GM10266 (cell line): ENCODE measurements at regions not wholly inside any gene's neighbourhood (a gene's known extent, or its start where the extent isn't known, plus 50 kb on each side); places are given as distances from the start of the nearest gene placed in this dataset.

Experiments used
- DNase-seq: peaks from one replicate; pipeline ENCODE4 v3.0.0; 2012; ENCODE audit errors: extremely low spot score
- TF ChIP-seq, protein P1 (sequence below): IDR thresholded peaks from 2 replicates; pipeline ENCODE4 v1.5.1; 2012; ENCODE audit warnings: mild to moderate bottlenecking, low read depth; ENCODE audit not compliant: control insufficient read depth, insufficient read depth; ENCODE audit errors: missing control alignments

GRCh38 chr2:133654949-133655348, 86.7 kb upstream of the NCKAP5 start:
- no peak for DNase-seq
- TF ChIP-seq, protein P1, sequence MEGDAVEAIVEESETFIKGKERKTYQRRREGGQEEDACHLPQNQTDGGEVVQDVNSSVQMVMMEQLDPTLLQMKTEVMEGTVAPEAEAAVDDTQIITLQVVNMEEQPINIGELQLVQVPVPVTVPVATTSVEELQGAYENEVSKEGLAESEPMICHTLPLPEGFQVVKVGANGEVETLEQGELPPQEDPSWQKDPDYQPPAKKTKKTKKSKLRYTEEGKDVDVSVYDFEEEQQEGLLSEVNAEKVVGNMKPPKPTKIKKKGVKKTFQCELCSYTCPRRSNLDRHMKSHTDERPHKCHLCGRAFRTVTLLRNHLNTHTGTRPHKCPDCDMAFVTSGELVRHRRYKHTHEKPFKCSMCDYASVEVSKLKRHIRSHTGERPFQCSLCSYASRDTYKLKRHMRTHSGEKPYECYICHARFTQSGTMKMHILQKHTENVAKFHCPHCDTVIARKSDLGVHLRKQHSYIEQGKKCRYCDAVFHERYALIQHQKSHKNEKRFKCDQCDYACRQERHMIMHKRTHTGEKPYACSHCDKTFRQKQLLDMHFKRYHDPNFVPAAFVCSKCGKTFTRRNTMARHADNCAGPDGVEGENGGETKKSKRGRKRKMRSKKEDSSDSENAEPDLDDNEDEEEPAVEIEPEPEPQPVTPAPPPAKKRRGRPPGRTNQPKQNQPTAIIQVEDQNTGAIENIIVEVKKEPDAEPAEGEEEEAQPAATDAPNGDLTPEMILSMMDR = no peak

DNA sequence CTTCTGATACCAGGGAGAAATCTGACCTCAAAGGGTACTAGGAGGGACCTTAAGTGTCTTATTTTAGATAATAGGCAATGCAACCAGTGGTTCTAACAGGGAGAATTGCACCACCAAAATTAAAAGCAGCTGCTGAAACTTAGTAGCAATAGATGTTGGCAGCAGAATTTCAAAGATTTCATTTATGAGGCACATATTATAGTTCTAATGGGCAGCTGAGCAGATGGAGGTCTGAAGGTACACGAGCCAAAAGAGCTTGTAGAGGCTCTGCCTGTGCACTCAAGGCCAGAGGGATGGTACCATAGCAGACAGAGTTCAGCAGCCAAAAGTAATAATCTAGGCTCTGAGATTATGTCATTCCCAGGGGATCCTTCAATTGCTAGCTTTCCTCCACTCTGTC, 87.3 kb upstream of the NCKAP5 start:
- TF ChIP-seq, protein P1 = no peak
- no peak for DNase-seq

DNA sequence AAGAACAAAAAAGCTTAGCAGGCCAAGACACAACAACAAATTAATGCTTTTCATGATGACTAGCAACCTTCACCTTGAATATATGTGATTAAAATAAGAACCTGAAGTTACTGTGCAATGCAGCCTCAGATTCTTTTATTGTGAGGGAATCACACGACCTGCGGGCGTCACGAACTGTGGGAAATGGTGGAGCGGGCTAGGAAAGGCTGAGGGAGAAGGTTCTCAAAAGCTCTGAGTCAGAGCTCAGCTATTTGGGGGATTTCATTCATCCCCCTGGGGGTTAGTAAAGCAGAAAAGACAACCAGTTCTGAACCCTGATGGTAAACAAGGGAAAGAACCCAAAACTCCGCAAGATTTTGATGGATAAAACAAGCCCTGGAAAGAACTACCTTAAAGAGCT, 89.3 kb upstream of the NCKAP5 start:
- TF ChIP-seq, protein P1 = no peak
- DNase-seq = no peak

GRCh38 chr2:133658020-133658903, 90.0 kb upstream of the NCKAP5 start:
- DNase-seq = no peak
- TF ChIP-seq, protein P1 = no peak

- DNase-seq = no peak
- TF ChIP-seq, protein P1 = no peak
Measured at GRCh38 chr2:133660510-133660909, 92.2 kb upstream of the NCKAP5 start.

- no peak for DNase-seq
- TF ChIP-seq, protein P1 = no peak
Measured at GRCh38 chr2:133661392-133661791, 93.1 kb upstream of the NCKAP5 start.

DNA sequence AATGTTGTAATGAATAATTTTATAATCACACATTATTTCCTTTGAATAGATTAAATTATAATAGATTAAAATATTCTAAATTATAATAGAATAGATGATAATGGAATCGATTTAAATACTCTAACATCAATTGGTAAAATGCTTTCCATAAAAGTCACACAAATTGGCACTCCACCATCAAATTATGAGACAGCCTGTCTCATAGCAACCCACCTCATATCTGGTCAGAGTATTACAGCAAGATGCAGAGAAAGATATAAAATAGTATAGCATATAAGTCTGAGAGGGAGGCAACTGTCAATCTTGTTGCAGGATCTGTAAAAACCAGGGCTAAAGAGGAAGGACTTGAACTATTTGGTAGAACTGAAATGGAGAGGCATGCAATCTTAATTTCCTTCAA, 98.4 kb upstream of the NCKAP5 start:
- TF ChIP-seq, protein P1 = no peak
- DNase-seq = no peak
